ENCODE measurements at regions not wholly inside any gene's neighbourhood (a gene's known extent, or its start where the extent isn't known, plus 50 kb on each side); places are given as distances from the start of the nearest gene placed in this dataset.

GRCh38 chr19:30222428-30222873 lies 149.7 kb upstream of the ZNF536 start:
- Mint-ChIP-seq H3K4me1 (ENCODE audit: low read depth, unreplicated experiment) (peaks cover 9% of the 10 kb centered on the region), H3K36me3 (ENCODE audit: low read depth, unreplicated experiment) (no peaks in the 10 kb centered on the region), H3K9me3 (ENCODE audit: unreplicated experiment) (no peaks in the 10 kb centered on the region), H3K27me3 (ENCODE audit: low read depth, unreplicated experiment) (peaks cover 67% of the 10 kb centered on the region), H3K27ac (ENCODE audit: unreplicated experiment) (no peak overlapping the region), H3K4me3 (ENCODE audit: unreplicated experiment) (no peak overlapping the region)
- no peaks in the 10 kb centered on the region for H3K36me3 ChIP-seq (ENCODE audit: insufficient read depth, low read length)
- no peak for DNase-seq (ENCODE audit: low read depth)
- H3K79me2 ChIP-seq (ENCODE audit: insufficient read depth, low read length) = no peaks in the 10 kb centered on the region
- FAIRE-seq = no peak
- H3K4me2 ChIP-seq (ENCODE audit: low read length) = no peak overlapping the region
- H3K27ac ChIP-seq (ENCODE audit: low read depth, low read length) = no peak overlapping the region
- H3K9me3 ChIP-seq (ENCODE audit: insufficient read depth, low read depth, low read length) = no peaks in the 10 kb centered on the region
- no peak overlapping the region for H3K9ac ChIP-seq (ENCODE audit: low read length)
- H3K27me3 ChIP-seq (ENCODE audit: insufficient read depth, low read length) = peaks cover 37% of the 10 kb centered on the region
- H3K4me3 ChIP-seq (ENCODE audit: insufficient read depth, low read depth, low read length) = no peak overlapping the region
- peaks cover 6% of the 10 kb centered on the region for H3K4me1 ChIP-seq (ENCODE audit: insufficient read depth, low read length)
- no peak for TF ChIP-seq CTCF (IDR thresholded peaks at IDR 0.05; ENCODE audit: insufficient read depth, low read depth, low read length)
- no peak for TF ChIP-seq EZH2 (IDR thresholded peaks at IDR 0.05; ENCODE audit: insufficient read depth, low read length)
- H4K20me1 ChIP-seq (ENCODE audit: insufficient read depth, low read length) = no peaks in the 10 kb centered on the region
- H2AFZ ChIP-seq (ENCODE audit: low read depth, low read length) = no peak overlapping the region

DNA sequence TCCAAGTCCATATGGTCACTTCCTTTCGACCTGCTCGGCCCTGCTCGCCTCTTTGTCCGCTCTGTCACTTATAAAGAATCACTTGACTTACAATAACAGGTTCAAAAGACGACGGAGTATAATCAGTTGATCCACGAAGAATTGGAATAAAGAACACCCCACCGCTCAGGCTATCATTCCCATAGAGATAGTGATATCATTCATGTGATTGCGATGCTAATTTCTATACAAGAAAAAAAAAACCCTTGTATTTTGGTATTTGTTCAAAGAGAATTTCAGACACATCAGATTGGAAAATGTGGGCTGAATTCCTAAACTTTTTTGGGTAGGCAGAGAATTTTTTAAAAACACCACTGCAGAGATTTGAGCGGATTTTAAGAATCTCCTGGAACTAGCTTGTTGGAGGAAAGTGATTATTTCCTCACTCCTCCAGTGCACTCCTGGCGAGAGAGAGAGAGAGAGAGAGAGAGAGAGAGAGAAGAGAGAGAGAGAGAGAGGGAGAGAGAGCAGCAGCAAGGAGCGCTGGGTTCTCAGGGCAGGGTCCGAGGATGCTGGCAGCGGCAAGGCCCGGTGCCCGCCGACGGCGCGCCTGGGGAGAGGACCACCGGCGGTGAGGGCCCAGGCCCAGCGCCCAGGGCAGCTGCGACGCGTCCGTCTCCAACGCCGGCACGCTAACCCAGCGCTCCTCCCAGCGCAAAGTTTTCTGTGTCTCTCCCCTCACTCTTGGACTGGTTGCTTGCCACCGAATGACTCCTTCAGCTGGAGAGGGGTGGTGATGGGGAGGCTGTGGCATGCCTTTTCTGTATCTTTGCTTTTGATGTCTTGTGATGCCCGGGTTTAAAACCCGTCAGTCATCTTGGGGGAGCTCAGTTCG lies 149.0 kb upstream of the ZNF536 start:
- Histone ChIP-seq H3K79me2 (ENCODE audit: insufficient read depth, low read length) (no peaks in the 10 kb centered on the region), H3K36me3 (ENCODE audit: insufficient read depth, low read length) (no peaks in the 10 kb centered on the region), H3K4me2 (ENCODE audit: low read length) (no peak overlapping the region), H3K4me3 (ENCODE audit: insufficient read depth, low read depth, low read length) (no peak overlapping the region), H3K27me3 (ENCODE audit: insufficient read depth, low read length) (peaks cover 37% of the 10 kb centered on the region), H4K20me1 (ENCODE audit: insufficient read depth, low read length) (no peaks in the 10 kb centered on the region), H3K4me1 (ENCODE audit: insufficient read depth, low read length) (peaks cover 11% of the 10 kb centered on the region), H3K9me3 (ENCODE audit: insufficient read depth, low read depth, low read length) (no peaks in the 10 kb centered on the region), H2AFZ (ENCODE audit: low read depth, low read length) (no peak overlapping the region), H3K9ac (ENCODE audit: low read length) (no peak overlapping the region), H3K27ac (ENCODE audit: low read depth, low read length) (no peak overlapping the region)
- Mint-ChIP-seq H3K4me1 (ENCODE audit: low read depth, unreplicated experiment) (peaks cover 9% of the 10 kb centered on the region), H3K27ac (ENCODE audit: unreplicated experiment) (no peak overlapping the region), H3K4me3 (ENCODE audit: unreplicated experiment) (no peak overlapping the region), H3K9me3 (ENCODE audit: unreplicated experiment) (no peaks in the 10 kb centered on the region), H3K36me3 (ENCODE audit: low read depth, unreplicated experiment) (no peaks in the 10 kb centered on the region), H3K27me3 (ENCODE audit: low read depth, unreplicated experiment) (peaks cover 62% of the 10 kb centered on the region)
- FAIRE-seq (no peak), DNase-seq (ENCODE audit: low read depth) (no peak)
- TF ChIP-seq EZH2 (IDR thresholded peaks at IDR 0.05; ENCODE audit: insufficient read depth, low read length) (peak; percentile 22), CTCF (IDR thresholded peaks at IDR 0.05; ENCODE audit: insufficient read depth, low read depth, low read length) (no peak)
